GM23338 (cell line): ENCODE measurements at regions not wholly inside any gene's neighbourhood (a gene's known extent, or its start where the extent isn't known, plus 50 kb on each side); places are given as distances from the start of the nearest gene placed in this dataset.

Experiments
- CTCF ChIP-seq, 2 experiments: fragments of 200-600 bp in 1 of 2; sonication (generic) in 1 of 2; conservative IDR thresholded peaks; 2 replicates each; pipeline versions ENCODE4 v1.5.1 to v1.6.1; 2016 to 2017; ENCODE audit warnings: antibody characterized with exemption in 2 of 2, low read depth in 2 of 2, mild to moderate bottlenecking in 2 of 2, moderate library complexity in 1 of 2
- EZH2 ChIP-seq: fragments of 200-600 bp; sonication (generic); IDR thresholded peaks from one replicate; pipeline ENCODE4 v1.8.0; 2017; ENCODE audit warnings: antibody characterized with exemption, mild to moderate bottlenecking, low read depth; ENCODE audit not compliant: unreplicated experiment
- EZH2phosphoT487 ChIP-seq: fragments of 200-600 bp; sonication (generic); IDR thresholded peaks from one replicate; pipeline ENCODE4 v1.8.1; 2018; ENCODE audit warnings: antibody characterized with exemption; ENCODE audit not compliant: unreplicated experiment
- POLR2AphosphoS5 ChIP-seq: IDR thresholded peaks from 2 replicates; pipeline ENCODE4 v1.6.1; 2016; ENCODE audit warnings: antibody characterized with exemption, low read depth
- TF ChIP-seq, protein P1 (sequence below): IDR thresholded peaks from one replicate; pipeline ENCODE4 v1.6.1; 2018; ENCODE audit warnings: antibody characterized with exemption; ENCODE audit not compliant: unreplicated experiment

DNA sequence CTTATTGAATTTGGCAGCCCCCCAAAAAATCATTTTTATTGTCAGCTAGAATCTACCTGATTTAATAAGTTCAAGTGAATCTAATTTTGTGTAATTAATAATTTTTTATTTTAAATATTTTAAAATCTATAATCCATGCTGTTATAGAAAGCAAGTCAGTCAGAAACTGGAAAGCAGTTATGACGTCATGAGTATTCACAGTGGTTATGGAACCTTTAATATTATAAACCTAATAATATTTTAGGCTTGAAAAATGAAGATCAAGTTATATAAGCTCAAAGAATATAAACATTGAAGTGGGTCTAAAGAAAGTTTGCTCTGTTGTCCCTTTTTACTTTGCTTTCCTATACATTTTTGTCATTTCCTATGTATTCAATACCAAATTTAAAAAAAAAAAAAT lies 1075.1 kb upstream of the EPHA7 start:
- TF ChIP-seq CTCF (conservative IDR thresholded peaks at IDR 0.05; ENCODE audit: low read depth in 2 of 2) (no peak), POLR2AphosphoS5 (no peak), EZH2phosphoT487 (no peak), EZH2 (no peak)
- TF ChIP-seq, protein P1, sequence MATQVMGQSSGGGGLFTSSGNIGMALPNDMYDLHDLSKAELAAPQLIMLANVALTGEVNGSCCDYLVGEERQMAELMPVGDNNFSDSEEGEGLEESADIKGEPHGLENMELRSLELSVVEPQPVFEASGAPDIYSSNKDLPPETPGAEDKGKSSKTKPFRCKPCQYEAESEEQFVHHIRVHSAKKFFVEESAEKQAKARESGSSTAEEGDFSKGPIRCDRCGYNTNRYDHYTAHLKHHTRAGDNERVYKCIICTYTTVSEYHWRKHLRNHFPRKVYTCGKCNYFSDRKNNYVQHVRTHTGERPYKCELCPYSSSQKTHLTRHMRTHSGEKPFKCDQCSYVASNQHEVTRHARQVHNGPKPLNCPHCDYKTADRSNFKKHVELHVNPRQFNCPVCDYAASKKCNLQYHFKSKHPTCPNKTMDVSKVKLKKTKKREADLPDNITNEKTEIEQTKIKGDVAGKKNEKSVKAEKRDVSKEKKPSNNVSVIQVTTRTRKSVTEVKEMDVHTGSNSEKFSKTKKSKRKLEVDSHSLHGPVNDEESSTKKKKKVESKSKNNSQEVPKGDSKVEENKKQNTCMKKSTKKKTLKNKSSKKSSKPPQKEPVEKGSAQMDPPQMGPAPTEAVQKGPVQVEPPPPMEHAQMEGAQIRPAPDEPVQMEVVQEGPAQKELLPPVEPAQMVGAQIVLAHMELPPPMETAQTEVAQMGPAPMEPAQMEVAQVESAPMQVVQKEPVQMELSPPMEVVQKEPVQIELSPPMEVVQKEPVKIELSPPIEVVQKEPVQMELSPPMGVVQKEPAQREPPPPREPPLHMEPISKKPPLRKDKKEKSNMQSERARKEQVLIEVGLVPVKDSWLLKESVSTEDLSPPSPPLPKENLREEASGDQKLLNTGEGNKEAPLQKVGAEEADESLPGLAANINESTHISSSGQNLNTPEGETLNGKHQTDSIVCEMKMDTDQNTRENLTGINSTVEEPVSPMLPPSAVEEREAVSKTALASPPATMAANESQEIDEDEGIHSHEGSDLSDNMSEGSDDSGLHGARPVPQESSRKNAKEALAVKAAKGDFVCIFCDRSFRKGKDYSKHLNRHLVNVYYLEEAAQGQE = no peak
